H9 (cell line): ENCODE measurements at regions not wholly inside any gene's neighbourhood (a gene's known extent, or its start where the extent isn't known, plus 50 kb on each side); places are given as distances from the start of the nearest gene placed in this dataset.

ENCODE experiments used
- DNase-seq: peaks from one replicate; pipeline ENCODE4 v3.0.0-alpha.2; 2017
- H2AFZ ChIP-seq: one replicate; pipeline ENCODE4 v1.6.1; 2013; ENCODE audit warnings: mild to moderate bottlenecking, low read length, control low read depth, moderate library complexity
- H2AK5ac ChIP-seq: 2 replicates; pipeline ENCODE4 v1.6.1; 2013; ENCODE audit warnings: low read length, control low read depth, mixed read lengths; ENCODE audit not compliant: insufficient read length
- H2BK120ac ChIP-seq: one replicate; pipeline ENCODE4 v1.6.1; 2013; ENCODE audit warnings: low read depth, mild to moderate bottlenecking, low read length, control low read depth, inconsistent platforms; ENCODE audit not compliant: poor library complexity, severe bottlenecking
- H2BK12ac ChIP-seq: 2 replicates; pipeline ENCODE4 v1.6.1; 2013; ENCODE audit warnings: low read length, control low read depth, mixed read lengths, low read depth; ENCODE audit not compliant: insufficient read length
- H2BK15ac ChIP-seq: 2 replicates; pipeline ENCODE4 v1.6.1; 2013; ENCODE audit warnings: low read depth, low read length, control low read depth
- H2BK20ac ChIP-seq: one replicate; pipeline ENCODE4 v1.6.1; 2013; ENCODE audit warnings: low read depth, mild to moderate bottlenecking, low read length, control low read depth, inconsistent platforms; ENCODE audit not compliant: poor library complexity, severe bottlenecking
- H2BK5ac ChIP-seq: 2 replicates; pipeline ENCODE4 v1.6.1; 2013; ENCODE audit warnings: low read length, control low read depth, mixed read lengths; ENCODE audit not compliant: insufficient read length
- H3K14ac ChIP-seq: 2 replicates; pipeline ENCODE4 v1.6.1; 2013; ENCODE audit warnings: low read length, control low read depth; ENCODE audit not compliant: insufficient read depth
- H3K18ac ChIP-seq: 2 replicates; pipeline ENCODE4 v1.6.1; 2013; ENCODE audit warnings: low read depth, mild to moderate bottlenecking, mixed read lengths, low read length, control low read depth; ENCODE audit not compliant: insufficient read length
- H3K23ac ChIP-seq: 2 replicates; pipeline ENCODE4 v1.6.1; 2013; ENCODE audit warnings: low read length, control low read depth, mixed read lengths, low read depth; ENCODE audit not compliant: insufficient read length
- H3K23me2 ChIP-seq: 2 replicates; pipeline ENCODE4 v1.6.1; 2013; ENCODE audit warnings: low read depth, mild to moderate bottlenecking, mixed read lengths, low read length, control low read depth; ENCODE audit not compliant: insufficient read length, poor library complexity, severe bottlenecking
- H3K27ac ChIP-seq: 2 replicates; pipeline ENCODE4 v1.5.1; 2013; ENCODE audit warnings: low read length, control low read depth, mixed read lengths, low read depth; ENCODE audit not compliant: insufficient read length
- H3K27me3 ChIP-seq: 2 replicates; pipeline ENCODE4 v1.6.1; 2013; ENCODE audit warnings: low read length, control low read depth, inconsistent platforms; ENCODE audit not compliant: insufficient read depth
- H3K4ac ChIP-seq: 2 replicates; pipeline ENCODE4 v1.6.1; 2013; ENCODE audit warnings: low read depth, mild to moderate bottlenecking, control low read depth, inconsistent platforms, low read length, moderate library complexity
- H3K4me1 ChIP-seq: 2 replicates; pipeline ENCODE4 v1.6.1; 2013; ENCODE audit warnings: low read length, control low read depth, inconsistent platforms; ENCODE audit not compliant: insufficient read depth
- H3K4me2 ChIP-seq: 2 replicates; pipeline ENCODE4 v1.6.1; 2013; ENCODE audit warnings: low read length, control low read depth, mixed read lengths; ENCODE audit not compliant: insufficient read length, insufficient read depth
- H3K56ac ChIP-seq: 2 replicates; pipeline ENCODE4 v1.6.1; 2013; ENCODE audit warnings: low read depth, mild to moderate bottlenecking, mixed read lengths, low read length, control low read depth; ENCODE audit not compliant: insufficient read length
- H3K79me1 ChIP-seq: 2 replicates; pipeline ENCODE4 v1.6.1; 2013; ENCODE audit warnings: low read depth, mild to moderate bottlenecking, moderate library complexity, low read length, control low read depth, inconsistent platforms; ENCODE audit not compliant: insufficient read depth, poor library complexity, severe bottlenecking
- H3K79me2 ChIP-seq: 2 replicates; pipeline ENCODE4 v1.6.1; 2013; ENCODE audit warnings: low read length, control low read depth, inconsistent platforms; ENCODE audit not compliant: insufficient read depth
- H3K9ac ChIP-seq: 2 replicates; pipeline ENCODE4 v1.6.1; 2013; ENCODE audit warnings: low read length, control low read depth, mixed read lengths; ENCODE audit not compliant: insufficient read length; ENCODE audit errors: extremely low read depth
- H3K9me3 ChIP-seq: one replicate; pipeline ENCODE4 v1.6.1; 2013; ENCODE audit warnings: low read depth, low read length, inconsistent platforms; ENCODE audit not compliant: control insufficient read depth
- H3T11ph ChIP-seq: one replicate; pipeline ENCODE4 v1.6.1; 2013; ENCODE audit warnings: mild to moderate bottlenecking, low read length, control low read depth, inconsistent platforms
- H4K20me1 ChIP-seq: one replicate; pipeline ENCODE4 v1.6.1; 2013; ENCODE audit not compliant: control insufficient read depth, insufficient read length, insufficient read depth
- H4K5ac ChIP-seq: 2 replicates; pipeline ENCODE4 v1.6.1; 2013; ENCODE audit warnings: low read depth, mild to moderate bottlenecking, mixed read lengths, low read length, control low read depth; ENCODE audit not compliant: insufficient read length
- H4K8ac ChIP-seq: replicated peaks from 2 replicates; pipeline ENCODE4 v1.6.1; 2013; ENCODE audit warnings: low read length, control low read depth, mixed read lengths, low read depth; ENCODE audit not compliant: insufficient read length
- H4K91ac ChIP-seq: 2 replicates; pipeline ENCODE4 v1.6.1; 2013; ENCODE audit warnings: low read depth, mild to moderate bottlenecking, moderate library complexity, mixed read lengths, low read length, control low read depth; ENCODE audit not compliant: insufficient read length
- H3K27ac Mint-ChIP-seq, 3 experiments: 2 replicates in 2 of 3; 3 replicates in 1 of 3; pipeline ENCODE4 v1.8.0; 2020 to 2021; ENCODE audit warnings: mixed read lengths in 3 of 3, mild to moderate bottlenecking in 1 of 3, moderate library complexity in 1 of 3
- H3K27me3 Mint-ChIP-seq: 2 replicates; pipeline ENCODE4 v1.8.0; 2021; ENCODE audit warnings: low read depth, mild to moderate bottlenecking, moderate library complexity, mixed read lengths
- H3K36me3 Mint-ChIP-seq, 3 experiments: 2 replicates in 2 of 3; 3 replicates in 1 of 3; pipeline ENCODE4 v1.8.0; 2020 to 2021; ENCODE audit warnings: low read depth in 3 of 3, mixed read lengths in 3 of 3; ENCODE audit not compliant: insufficient read depth in 1 of 3
- H3K4me1 Mint-ChIP-seq, 2 experiments: 2 replicates each; pipeline ENCODE4 v1.8.0; 2020; ENCODE audit warnings: mixed read lengths in 2 of 2
- H3K4me3 Mint-ChIP-seq, 2 experiments: 2 replicates in 1 of 2; 3 replicates in 1 of 2; pipeline ENCODE4 v1.8.0; 2020 to 2021; ENCODE audit warnings: mild to moderate bottlenecking in 2 of 2, mixed read lengths in 2 of 2, moderate library complexity in 1 of 2
- H3K9me3 Mint-ChIP-seq, 2 experiments: 2 replicates in 1 of 2; 3 replicates in 1 of 2; pipeline ENCODE4 v1.8.0; 2020; ENCODE audit warnings: mild to moderate bottlenecking in 2 of 2, mixed read lengths in 2 of 2, moderate library complexity in 1 of 2
- CTCF ChIP-seq: fragments of 200-600 bp; sonication (generic); conservative IDR thresholded peaks from 3 replicates; pipeline ENCODE4 v1.8.0; 2021; ENCODE audit warnings: antibody characterized with exemption, mild to moderate bottlenecking
- WGBS: extraction: QIAGEN DNeasy Blood & Tissue Kit; methylation state at CpG from one replicate; pipeline ENCODE4 v1.1.7; 2013; ENCODE audit warnings: missing lambda C conversion rate, low lambda C conversion rate, mixed read lengths; ENCODE audit not compliant: insufficient read length; ENCODE audit errors: extremely low coverage; 5-methylcytosine and 5-hydroxymethylcytosine counted together

- no peak overlapping the region for H4K8ac ChIP-seq
- no peak overlapping the region for H3K27ac ChIP-seq
- no peaks in the 10 kb centered on the region for H3K23me2 ChIP-seq
- no peak overlapping the region for H2AK5ac ChIP-seq
- no peaks in the 10 kb centered on the region for H3K9me3 ChIP-seq
- H3K27me3 Mint-ChIP-seq: no peaks in the 10 kb centered on the region
- H4K5ac ChIP-seq: no peak overlapping the region
- H3K4ac ChIP-seq: no peak overlapping the region
- H3K27ac Mint-ChIP-seq: no peak overlapping the region
- H2BK5ac ChIP-seq: no peak overlapping the region
- no peaks in the 10 kb centered on the region for H3K79me1 ChIP-seq
- no peak overlapping the region for H2BK12ac ChIP-seq
- no peaks in the 10 kb centered on the region for H3K27me3 ChIP-seq
- H3K4me3 Mint-ChIP-seq: no peak overlapping the region
- H2BK120ac ChIP-seq: no peak overlapping the region
- H3K56ac ChIP-seq: no peak overlapping the region
- no peak overlapping the region for H3K4me2 ChIP-seq
- H4K20me1 ChIP-seq: no peaks in the 10 kb centered on the region
- H3K4me1 ChIP-seq: no peaks in the 10 kb centered on the region
- TF ChIP-seq CTCF: no peak
- H2BK20ac ChIP-seq: no peak overlapping the region
- no peaks in the 10 kb centered on the region for H3K79me2 ChIP-seq
- H3K18ac ChIP-seq: no peak overlapping the region
- H3K9me3 Mint-ChIP-seq: no peaks in the 10 kb centered on the region
- no peak overlapping the region for H2AFZ ChIP-seq
- H3K4me1 Mint-ChIP-seq: no peaks in the 10 kb centered on the region
- H4K91ac ChIP-seq: no peak overlapping the region
- H3K9ac ChIP-seq: no peak overlapping the region
- no CpG with 5 or more reads among the region's 2 CpGs for whole genome bisulfite sequencing
- no peak overlapping the region for H3T11ph ChIP-seq
- no peak for DNase-seq
- H3K14ac ChIP-seq: no peak overlapping the region
- no peak overlapping the region for H2BK15ac ChIP-seq
- H3K23ac ChIP-seq: no peak overlapping the region
- peaks cover 0 to under 1% (median 0%) of the 10 kb centered on the region in 3 experiments; a peak in 1 of 7 replicates for H3K36me3 Mint-ChIP-seq
Observed at GRCh38 chr4:136670265-136670664, 862.0 kb downstream of the PCDH18 start.
